ENCODE measurements at regions not wholly inside any gene's neighbourhood (a gene's known extent, or its start where the extent isn't known, plus 50 kb on each side); places are given as distances from the start of the nearest gene placed in this dataset.

- no peak for DNase-seq
- intact Hi-C loops (cut with DNase I; ENCODE audit: low total_unique reads) = no loop called here
- Histone ChIP-seq H3K4me1 (no peaks in the 10 kb centered on the region), H3K4me3 (no peak overlapping the region), H3K27ac (no peak overlapping the region), H3K36me3 (no peaks in the 10 kb centered on the region), H3K9me3 (no peaks in the 10 kb centered on the region), H3K27me3 (no peaks in the 10 kb centered on the region)
- 87 to 88% methylated on average over 2 of the region's 2 CpGs for WGBS, 2 donors (ENCODE audit: low coverage in 1 of 2)
- in situ Hi-C loops (cut with MboI; ENCODE audit: low pct_ligation_motif_present in 1 of 4, low pct_unique_long_range_greater_than_20kb in 1 of 4, low sequenced_read_pairs in 3 of 4) = no loop called here
- no peak for TF ChIP-seq POLR2A (IDR thresholded peaks at IDR 0.05)
- no peak for TF ChIP-seq POLR2AphosphoS5 (IDR thresholded peaks at IDR 0.05)
- no peak for TF ChIP-seq EP300 (IDR thresholded peaks at IDR 0.05; ENCODE audit: low read depth)
- no peak for TF ChIP-seq CTCF (IDR thresholded peaks at IDR 0.05)
Observed at GRCh38 chr2:13574831-13575230, 858.1 kb downstream of the TRIB2 start.

- DNase-seq = no peak
- Histone ChIP-seq H3K27ac (no peak overlapping the region), H3K27me3 (no peaks in the 10 kb centered on the region), H3K9me3 (no peaks in the 10 kb centered on the region), H3K4me1 (no peaks in the 10 kb centered on the region), H3K36me3 (no peaks in the 10 kb centered on the region), H3K4me3 (no peak overlapping the region)
- no peak for TF ChIP-seq POLR2AphosphoS5 (IDR thresholded peaks at IDR 0.05)
- TF ChIP-seq POLR2A (IDR thresholded peaks at IDR 0.05) = no peak
- TF ChIP-seq EP300 (IDR thresholded peaks at IDR 0.05; ENCODE audit: low read depth) = no peak
- no peak for TF ChIP-seq CTCF (IDR thresholded peaks at IDR 0.05)
- 75 to 78% methylated on average over 2 of the region's 2 CpGs for WGBS, 2 donors (ENCODE audit: low coverage in 1 of 2)
- intact Hi-C loops (cut with DNase I; ENCODE audit: low total_unique reads) = no loop called here
- in situ Hi-C loops (cut with MboI; ENCODE audit: low pct_ligation_motif_present in 1 of 4, low pct_unique_long_range_greater_than_20kb in 1 of 4, low sequenced_read_pairs in 3 of 4) = no loop called here
Observed at GRCh38 chr2:13576406-13577036, 859.8 kb downstream of the TRIB2 start.

DNA sequence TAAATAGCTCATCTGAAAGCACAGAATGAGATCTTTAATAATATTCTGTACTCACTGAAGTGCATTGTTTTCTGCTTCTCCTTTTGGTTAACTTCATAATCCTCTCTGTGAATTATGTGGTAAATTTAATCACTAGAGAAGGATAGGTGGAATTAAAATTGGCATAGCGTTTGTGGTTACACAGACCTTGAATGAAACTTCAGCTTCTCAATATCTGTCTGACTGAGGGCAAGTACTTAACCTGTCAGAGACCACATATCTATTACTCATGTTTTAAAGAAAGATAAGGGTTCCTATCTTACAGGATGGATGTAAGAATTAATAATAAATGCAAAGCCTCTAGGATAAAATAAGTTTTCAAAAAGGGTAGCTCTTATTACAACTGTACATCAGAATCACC is 861.8 kb downstream of the TRIB2 start:
- no peaks in the 10 kb centered on the region for H3K4me1 ChIP-seq
- WGBS, 2 donors (ENCODE audit: low coverage in 1 of 2) = 67 to 68% methylated on average over 1 of the region's 1 CpG
- H3K27me3 ChIP-seq = no peaks in the 10 kb centered on the region
- no peak overlapping the region for H3K4me3 ChIP-seq
- no peak overlapping the region for H3K27ac ChIP-seq
- no peak for DNase-seq
- no peak for TF ChIP-seq POLR2AphosphoS5 (IDR thresholded peaks at IDR 0.05)
- no peak for TF ChIP-seq CTCF (IDR thresholded peaks at IDR 0.05)
- no peak for TF ChIP-seq EP300 (IDR thresholded peaks at IDR 0.05; ENCODE audit: low read depth)
- TF ChIP-seq POLR2A (IDR thresholded peaks at IDR 0.05) = no peak
- H3K36me3 ChIP-seq = no peaks in the 10 kb centered on the region
- in situ Hi-C loops (cut with MboI; ENCODE audit: low pct_ligation_motif_present in 1 of 4, low pct_unique_long_range_greater_than_20kb in 1 of 4, low sequenced_read_pairs in 3 of 4) = no loop called here
- H3K9me3 ChIP-seq = no peaks in the 10 kb centered on the region
- intact Hi-C loops (cut with DNase I; ENCODE audit: low total_unique reads) = no loop called here

DNA sequence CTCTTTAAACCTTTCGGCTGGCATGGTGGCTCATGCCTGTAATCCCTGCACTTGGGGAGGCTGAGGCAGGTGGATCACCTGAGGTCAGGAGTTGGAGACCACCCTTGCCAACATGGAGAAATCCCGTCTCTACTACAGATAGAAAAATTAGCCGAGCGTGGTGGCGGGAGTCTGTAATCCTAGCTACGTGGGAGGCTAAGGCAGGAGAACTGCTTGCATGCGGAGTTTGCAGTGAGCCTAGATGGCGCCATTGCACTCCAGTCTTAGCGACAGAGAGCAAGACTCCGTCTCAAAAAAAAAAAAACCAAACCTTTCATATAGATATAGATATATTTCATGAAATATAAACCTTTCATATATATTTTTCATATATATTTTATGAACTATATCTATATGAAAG is 864.7 kb downstream of the TRIB2 start:
- H3K36me3 ChIP-seq = no peaks in the 10 kb centered on the region
- H3K4me3 ChIP-seq = no peak overlapping the region
- no peak for DNase-seq
- H3K27ac ChIP-seq = no peak overlapping the region
- TF ChIP-seq EP300 (IDR thresholded peaks at IDR 0.05; ENCODE audit: low read depth) = no peak
- no peak for TF ChIP-seq POLR2A (IDR thresholded peaks at IDR 0.05)
- no peak for TF ChIP-seq CTCF (IDR thresholded peaks at IDR 0.05)
- no peak for TF ChIP-seq POLR2AphosphoS5 (IDR thresholded peaks at IDR 0.05)
- intact Hi-C loops (cut with DNase I; ENCODE audit: low total_unique reads) = no loop called here
- H3K9me3 ChIP-seq = peaks cover 0 to 3% of the 10 kb centered on the region in 2 donors
- H3K4me1 ChIP-seq = no peaks in the 10 kb centered on the region
- 82 to 86% methylated on average over 9 to 10 of the region's 10 CpGs for WGBS, 2 donors (ENCODE audit: low coverage in 1 of 2)
- in situ Hi-C loops (cut with MboI; ENCODE audit: low pct_ligation_motif_present in 1 of 4, low pct_unique_long_range_greater_than_20kb in 1 of 4, low sequenced_read_pairs in 3 of 4) = no loop called here
- H3K27me3 ChIP-seq = no peaks in the 10 kb centered on the region
